ENCODE measurements at regions not wholly inside any gene's neighbourhood (a gene's known extent, or its start where the extent isn't known, plus 50 kb on each side); places are given as distances from the start of the nearest gene placed in this dataset.
"Not testable (repeated sequence)": the region's sequence is repeated elsewhere in the genome, so short reads cannot be mapped to it uniquely, and the experiment has no call there.

DNA sequence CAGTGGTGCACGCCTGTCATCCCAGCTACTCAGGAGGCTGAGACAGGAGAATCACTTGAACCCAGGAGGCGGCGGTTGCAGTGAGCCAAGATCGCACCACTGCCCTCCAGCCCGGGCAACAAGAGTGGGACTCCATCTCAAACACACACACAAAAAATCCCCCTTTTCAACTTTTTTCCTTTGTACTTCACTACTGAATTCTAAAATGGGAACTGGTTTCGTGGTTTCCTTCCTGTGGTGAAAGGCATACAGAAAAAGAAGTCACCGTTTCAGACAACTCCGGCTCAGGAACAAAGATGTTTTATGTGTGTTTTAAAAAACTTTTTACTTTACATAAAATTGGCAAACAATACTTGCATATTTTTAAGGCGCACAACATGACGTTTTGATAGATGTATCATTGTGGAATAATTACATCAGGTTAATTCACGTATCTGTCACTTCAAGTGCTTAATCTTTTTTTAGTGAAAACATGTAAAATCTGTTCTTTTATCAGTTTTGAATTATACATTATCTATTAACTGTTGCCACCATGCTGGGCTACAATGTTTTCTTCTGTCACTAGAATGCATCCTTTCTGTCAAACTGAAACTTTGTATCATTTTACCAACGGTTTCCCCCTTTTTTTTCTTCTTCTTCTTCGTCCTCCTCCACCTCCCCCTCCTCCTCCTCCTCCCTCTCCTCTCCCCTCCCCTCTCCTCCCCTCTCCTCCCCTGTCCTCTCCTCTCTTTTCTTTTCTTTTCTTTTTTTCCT is 186.0 kb downstream of the CRLF2 start:
- DNase-seq (ENCODE audit: low read depth, low spot score) = peak; percentile 85
- peak overlapping the region; percentile 47 for H3K4me3 ChIP-seq (ENCODE audit: low read length)

GRCh38 chrX:1025413-1025812 is 187.0 kb downstream of the CRLF2 start:
- DNase-seq (ENCODE audit: low read depth, low spot score) = no peak
- H3K4me3 ChIP-seq (ENCODE audit: low read length) = no peak overlapping the region

DNA sequence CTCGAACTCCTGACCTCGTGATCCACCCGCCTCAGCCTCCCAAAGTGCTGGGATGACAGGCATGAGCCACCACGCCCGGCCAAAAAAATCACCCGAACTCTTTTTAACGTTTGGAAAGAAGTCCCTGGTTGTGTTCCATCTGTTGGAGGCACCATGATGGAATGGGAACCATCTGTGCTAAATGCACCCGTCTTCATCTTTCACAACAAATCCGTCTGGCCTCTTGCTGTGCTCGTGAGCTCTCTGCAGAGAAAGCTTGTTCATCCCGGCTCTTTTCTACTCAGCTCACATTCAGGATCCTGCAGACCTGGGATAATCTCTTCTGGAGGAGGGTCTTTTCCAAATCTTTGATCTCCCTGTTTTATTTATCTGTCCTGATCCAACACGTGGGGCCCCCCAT is 188.8 kb downstream of the CRLF2 start:
- DNase-seq (ENCODE audit: low read depth, low spot score) = no peak
- H3K4me3 ChIP-seq (ENCODE audit: low read length) = no peak overlapping the region

DNA sequence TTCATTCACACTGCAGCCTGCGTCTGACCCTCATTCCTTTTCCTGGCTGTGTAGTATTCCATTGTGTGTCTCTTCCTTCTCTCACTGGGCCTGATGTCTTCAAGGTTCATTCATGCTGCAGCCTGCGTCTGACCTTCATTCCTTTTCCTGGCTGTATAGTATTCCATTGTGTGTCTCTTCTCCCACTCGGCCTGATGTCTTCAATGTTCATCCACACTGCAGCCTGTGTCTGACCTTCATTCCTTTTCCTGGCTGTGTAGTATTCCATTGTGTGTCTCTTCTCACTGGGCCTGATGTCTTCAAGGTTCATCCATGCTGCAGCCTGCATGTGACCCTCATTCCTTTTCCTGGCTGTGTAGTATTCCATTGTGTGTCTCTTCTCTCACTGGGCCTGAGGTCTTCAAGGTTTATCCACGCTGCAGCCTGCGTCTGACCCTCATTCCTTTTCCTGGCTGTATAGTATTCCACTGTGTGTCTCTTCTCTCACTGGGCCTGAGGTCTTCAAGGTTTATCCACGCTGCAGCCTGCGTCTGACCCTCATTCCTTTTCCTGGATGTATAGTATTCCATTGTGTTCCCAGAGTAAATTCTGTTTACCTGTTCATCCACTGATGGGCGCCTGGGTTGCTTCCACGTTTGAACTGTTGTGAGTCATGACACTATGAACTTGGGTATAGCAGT is 191.0 kb downstream of the CRLF2 start:
- H3K4me3 ChIP-seq (ENCODE audit: low read length); DNase-seq (ENCODE audit: low read depth, low spot score): not testable (repeated sequence)

DNA sequence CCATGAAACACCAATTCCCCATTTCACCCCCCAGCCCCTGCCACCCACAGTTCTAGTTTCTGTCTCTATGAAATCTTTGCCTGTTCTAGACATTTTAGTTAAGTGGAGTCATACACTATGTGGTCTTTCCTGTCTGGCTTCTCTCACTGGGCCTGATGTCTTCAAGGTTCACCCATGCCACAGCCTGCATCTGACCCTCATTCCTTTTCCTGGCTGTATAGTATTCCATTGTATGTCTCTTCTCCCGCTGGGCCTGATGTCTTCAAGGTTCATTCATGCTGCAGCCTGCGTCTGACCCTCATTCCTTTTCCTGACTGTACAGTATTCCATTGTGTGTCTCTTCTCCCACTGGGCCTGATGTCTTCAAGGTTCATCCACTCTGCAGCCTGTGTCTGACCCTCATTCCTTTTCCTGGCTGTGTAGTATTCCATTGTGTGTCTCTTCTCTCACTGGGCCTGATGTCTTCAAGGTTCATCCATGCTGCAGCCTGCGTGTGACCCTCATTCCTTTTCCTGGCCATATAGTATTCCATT is 191.7 kb downstream of the CRLF2 start:
- H3K4me3 ChIP-seq (ENCODE audit: low read length) = no peak overlapping the region
- no peak for DNase-seq (ENCODE audit: low read depth, low spot score)

DNA sequence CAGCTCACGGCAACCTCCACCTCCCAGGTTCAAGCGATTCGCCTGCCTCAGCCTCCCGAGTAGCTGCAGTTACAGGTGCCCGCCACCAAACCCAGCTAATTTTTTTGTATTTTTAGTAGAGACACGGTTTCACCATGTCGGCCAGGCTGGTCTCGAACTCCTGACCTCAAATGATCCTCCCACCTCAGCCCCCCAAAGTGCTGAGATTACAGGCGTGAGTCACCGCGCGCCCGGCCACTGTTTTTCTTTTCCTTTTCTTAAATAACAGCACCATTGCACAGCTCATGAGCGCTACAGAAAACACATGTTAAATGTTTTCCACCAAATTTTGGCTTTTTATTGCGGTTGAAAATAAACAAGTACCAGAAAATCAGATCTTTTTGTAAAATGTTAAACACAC is 195.5 kb downstream of the CRLF2 start:
- not testable (repeated sequence) for DNase-seq (ENCODE audit: low read depth, low spot score)

DNA sequence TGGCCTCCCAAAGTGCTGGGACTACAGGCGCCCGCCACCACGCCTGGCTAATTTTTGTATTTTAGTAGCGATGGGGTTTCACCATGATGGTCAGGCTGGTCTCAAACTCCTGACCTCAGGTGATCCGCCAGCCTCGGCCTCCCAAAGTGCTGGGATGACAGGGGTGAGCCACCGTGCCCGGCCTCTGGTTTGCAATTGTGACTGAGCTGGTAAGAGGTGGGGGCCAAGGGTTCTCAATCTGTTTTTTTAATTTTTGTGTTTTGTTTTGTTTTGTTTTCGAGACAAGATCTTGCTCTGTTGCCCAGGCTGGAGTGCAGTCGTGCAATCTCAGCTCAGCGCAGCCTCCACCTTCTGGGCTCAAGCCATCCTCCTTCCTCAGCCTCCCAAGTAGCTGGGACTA is 196.2 kb downstream of the CRLF2 start:
- not testable (repeated sequence) for H3K4me3 ChIP-seq (ENCODE audit: low read length); DNase-seq (ENCODE audit: low read depth, low spot score)

More for the DNA sequence above, 195.5 kb downstream of the CRLF2 start:
- H3K4me3 ChIP-seq (ENCODE audit: low read length) = not testable (repeated sequence)

DNA sequence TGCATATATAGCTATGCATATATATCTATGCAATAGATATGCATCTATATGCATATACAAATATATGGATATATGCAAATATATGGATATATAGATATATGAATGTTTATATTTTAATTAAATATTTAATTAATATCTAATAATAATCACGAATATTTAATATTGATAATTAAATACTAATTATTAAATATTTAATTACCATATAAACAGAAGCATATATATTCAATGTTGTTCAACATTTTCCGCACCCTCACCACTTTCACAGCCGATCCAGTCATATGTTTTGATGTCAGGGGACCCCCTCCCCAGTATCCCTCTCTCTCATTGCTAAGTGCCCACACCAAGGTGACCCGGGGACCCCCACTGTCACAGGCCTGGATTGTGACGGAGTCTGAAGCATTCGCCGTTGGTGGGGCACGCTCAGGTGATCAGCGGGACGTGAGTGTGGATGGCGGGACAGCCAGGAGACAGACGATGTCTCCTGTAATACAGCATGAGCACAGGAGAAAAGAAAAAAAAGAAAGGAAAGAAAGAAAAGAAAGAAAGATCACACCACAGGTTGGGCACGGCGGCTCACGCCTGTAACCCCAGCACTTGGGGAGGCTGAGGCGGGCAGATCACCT is 199.7 kb downstream of the CRLF2 start:
- no peak for DNase-seq (ENCODE audit: low read depth, low spot score)
- no peak overlapping the region for H3K4me3 ChIP-seq (ENCODE audit: low read length)

DNA sequence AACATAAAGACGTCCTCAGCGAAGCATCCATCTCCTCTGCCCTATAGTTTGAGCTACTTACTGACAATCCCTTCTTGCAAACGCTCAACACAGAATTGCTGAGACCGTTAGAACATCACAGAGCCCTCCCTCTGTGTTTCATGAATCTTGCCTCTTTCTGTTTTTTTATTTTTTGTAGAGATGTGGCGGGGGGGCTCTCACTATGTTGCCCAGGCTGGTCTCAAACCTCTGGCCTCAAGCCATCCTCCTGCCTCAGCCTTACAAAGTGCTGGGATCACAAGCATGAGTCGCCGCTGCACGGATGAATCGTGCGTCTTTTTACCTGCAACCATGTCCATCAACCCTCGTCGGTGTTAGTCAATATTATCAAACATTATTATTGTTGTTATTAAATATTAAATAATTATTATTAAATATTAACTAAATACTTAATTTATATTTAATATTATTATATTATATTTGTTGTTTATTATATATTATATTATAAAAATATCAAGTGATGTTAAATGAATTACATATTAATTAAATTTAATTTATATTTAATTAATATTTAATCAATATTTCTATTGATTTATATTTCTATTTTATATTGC is 200.7 kb downstream of the CRLF2 start:
- no peak for DNase-seq (ENCODE audit: low read depth, low spot score)
- H3K4me3 ChIP-seq (ENCODE audit: low read length) = no peak overlapping the region

DNA sequence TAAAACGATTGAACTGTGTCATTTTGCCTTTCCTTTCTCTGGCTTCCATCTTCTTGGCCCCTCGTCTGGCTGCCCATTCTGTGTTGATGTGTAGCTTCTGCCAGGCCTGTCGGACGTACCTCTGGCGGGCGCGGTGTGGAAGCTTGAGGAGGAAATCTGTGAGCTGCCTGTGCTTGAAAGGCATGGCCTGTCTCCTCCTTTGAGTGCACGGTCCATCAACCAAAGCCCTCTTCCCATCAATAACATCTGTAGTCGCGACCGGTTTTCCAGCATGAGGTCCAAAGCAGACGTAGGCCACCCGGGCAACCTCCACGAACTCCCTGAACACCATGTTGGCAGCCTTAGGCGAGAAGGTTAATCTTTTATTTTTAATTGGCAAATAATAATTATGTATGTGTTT is 202.7 kb downstream of the CRLF2 start:
- DNase-seq (ENCODE audit: low read depth, low spot score) = no peak
- no peak overlapping the region for H3K4me3 ChIP-seq (ENCODE audit: low read length)

DNA sequence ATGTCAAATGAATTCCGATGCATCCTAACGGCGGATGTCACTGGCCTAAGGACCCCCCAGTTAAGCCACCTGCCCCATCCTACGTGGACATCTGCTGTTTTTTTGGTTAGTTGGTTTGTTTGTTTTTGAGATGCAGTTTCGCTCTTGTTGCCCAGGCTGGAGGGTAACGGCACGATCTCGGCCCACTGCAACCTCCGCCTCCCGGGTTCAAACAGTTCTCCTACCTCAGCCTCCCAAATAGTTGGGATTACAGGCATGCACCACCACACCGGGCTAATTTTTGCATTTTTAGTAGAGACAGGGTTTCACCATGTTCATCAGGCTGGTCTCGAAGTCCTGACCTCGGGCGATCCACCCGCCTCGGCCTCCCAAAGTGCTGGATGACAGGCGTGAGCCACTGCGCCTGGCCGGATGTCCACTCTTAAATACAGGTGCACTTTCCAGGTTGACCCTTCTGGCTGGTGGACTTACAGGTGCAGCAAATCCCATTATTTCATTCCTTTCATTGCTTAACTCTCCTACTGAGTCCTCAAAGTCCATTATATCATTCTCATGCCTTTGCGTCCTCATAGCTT is 206.2 kb downstream of the CRLF2 start:
- H3K4me3 ChIP-seq (ENCODE audit: low read length) = no peak overlapping the region
- DNase-seq (ENCODE audit: low read depth, low spot score) = no peak

DNA sequence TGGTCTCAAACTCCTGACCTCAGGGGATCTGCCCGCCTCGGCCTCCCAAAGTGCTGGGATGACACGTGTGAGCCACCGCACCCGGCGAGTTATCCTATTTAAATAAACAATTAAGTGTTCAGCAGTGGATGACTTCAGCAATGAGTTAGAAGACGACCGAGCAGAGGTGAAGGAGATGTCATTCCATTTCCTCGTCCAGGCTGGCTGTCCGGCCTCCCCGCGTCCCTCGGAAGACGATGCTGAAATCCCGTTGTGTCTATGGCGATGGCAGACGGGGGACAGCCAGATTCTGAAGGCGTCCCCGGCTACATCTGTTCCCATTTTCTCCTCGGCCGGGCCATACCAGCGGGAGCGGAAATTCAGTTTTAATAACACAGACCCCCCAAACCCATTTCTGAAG is 209.8 kb downstream of the CRLF2 start:
- DNase-seq (ENCODE audit: low read depth, low spot score) = no peak
- no peak overlapping the region for H3K4me3 ChIP-seq (ENCODE audit: low read length)

- no peak for DNase-seq (ENCODE audit: low read depth, low spot score)
- no peak overlapping the region for H3K4me3 ChIP-seq (ENCODE audit: low read length)
Measured at GRCh38 chrX:997631-998137, 214.8 kb downstream of the CRLF2 start.

GRCh38 chrX:994780-995179 is 217.7 kb downstream of the CRLF2 start:
- H3K4me3 ChIP-seq (ENCODE audit: low read length) = no peak overlapping the region
- no peak for DNase-seq (ENCODE audit: low read depth, low spot score)

GRCh38 chrX:989959-990510 is 222.4 kb downstream of the CRLF2 start:
- DNase-seq (ENCODE audit: low read depth, low spot score) = peak; percentile 98

DNA sequence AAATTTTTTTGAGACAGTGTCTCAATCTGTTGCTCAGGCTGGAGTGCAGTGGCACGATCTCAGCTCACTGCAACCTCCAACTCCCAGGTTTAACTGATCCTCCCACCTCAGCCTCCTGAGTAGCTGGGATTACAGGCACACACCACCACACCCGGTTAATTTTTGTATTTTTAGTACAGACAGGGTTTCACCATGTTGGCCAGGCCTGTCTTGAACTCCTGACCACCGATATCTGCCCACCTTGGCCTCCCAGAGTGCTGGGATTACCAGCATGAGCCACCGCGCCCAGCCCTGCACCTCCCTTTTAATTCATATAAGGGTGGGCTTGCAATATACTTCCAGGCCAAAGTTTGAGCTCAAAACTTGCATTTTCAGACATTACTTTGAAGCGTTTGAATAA is 223.9 kb downstream of the CRLF2 start:
- H3K4me3 ChIP-seq (ENCODE audit: low read length); DNase-seq (ENCODE audit: low read depth, low spot score): not testable (repeated sequence)

More at GRCh38 chrX:989959-990510, 222.4 kb downstream of the CRLF2 start:
- peak overlapping the region; percentile 48 for H3K4me3 ChIP-seq (ENCODE audit: low read length)

DNA sequence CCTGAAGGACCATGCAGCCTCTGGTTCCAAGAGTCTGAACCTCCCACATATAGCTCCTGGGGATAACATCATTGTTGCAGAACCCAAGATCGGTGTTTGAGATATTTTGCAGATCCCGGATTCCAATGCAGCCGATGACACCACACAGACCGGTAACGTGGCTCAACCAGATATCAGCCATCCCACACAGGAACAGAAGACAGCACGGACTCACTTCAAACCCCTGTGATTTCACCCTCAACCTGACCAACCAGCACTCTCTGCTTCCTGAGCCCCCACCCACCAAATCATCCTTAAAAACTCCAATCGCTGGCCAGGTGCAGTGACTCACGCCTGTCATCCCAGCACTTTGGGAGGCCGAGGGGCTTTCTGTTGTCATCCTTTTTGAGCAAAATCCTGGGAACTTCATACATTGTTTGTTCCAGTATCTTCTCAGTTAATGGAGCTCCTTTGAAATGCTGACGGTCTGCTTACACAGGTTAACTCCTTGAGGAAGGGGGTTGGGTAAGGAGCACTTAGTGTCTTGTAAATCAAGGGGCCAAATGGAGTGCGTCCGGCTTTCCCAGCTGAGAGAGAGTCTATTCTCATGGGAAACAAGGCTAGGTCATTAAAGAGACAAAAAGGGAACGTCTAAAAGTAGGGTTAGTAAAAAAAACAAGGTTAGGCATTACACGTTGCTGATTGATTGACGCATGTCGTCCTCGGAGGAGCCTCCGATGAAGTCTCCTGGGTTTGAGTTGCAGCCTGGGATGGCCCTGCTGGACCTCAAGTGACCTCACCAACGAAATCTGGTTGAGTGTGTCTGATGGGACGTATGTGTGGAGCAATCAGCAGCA is 230.4 kb downstream of the CRLF2 start:
- no peak for DNase-seq (ENCODE audit: low read depth, low spot score)
- H3K4me3 ChIP-seq (ENCODE audit: low read length) = no peak overlapping the region

GRCh38 chrX:980587-981235 is 231.7 kb downstream of the CRLF2 start:
- no peak for DNase-seq (ENCODE audit: low read depth, low spot score)
- H3K4me3 ChIP-seq (ENCODE audit: low read length) = no peak overlapping the region
